Activated naive CD4-positive, alpha-beta T cell treated with anti-CD3 and anti-CD28 coated beads for 36 hours (primary cell): ENCODE measurements at regions not wholly inside any gene's neighbourhood (a gene's known extent, or its start where the extent isn't known, plus 50 kb on each side); places are given as distances from the start of the nearest gene placed in this dataset.

ENCODE experiments used
- CTCF ChIA-PET: fragments of 350-600 bp; sonication (Branson Sonifier 250); formaldehyde crosslinking; loops from one replicate; lab custom pipeline; 2021; ENCODE audit warnings: antibody characterized with exemption; lab: Charles Lee
- DNase-seq: peaks from one replicate; pipeline ENCODE4 v3.0.0-alpha.2; 2020
- H3K27ac Mint-ChIP-seq: one replicate; pipeline ENCODE4 v1.8.0; 2021; ENCODE audit warnings: mild to moderate bottlenecking, mixed read lengths
- H3K27me3 Mint-ChIP-seq: one replicate; pipeline ENCODE4 v1.8.0; 2021; ENCODE audit warnings: low read depth, mixed read lengths
- H3K36me3 Mint-ChIP-seq: one replicate; pipeline ENCODE4 v1.8.0; 2021; ENCODE audit warnings: low read depth, mixed read lengths
- H3K4me1 Mint-ChIP-seq: one replicate; pipeline ENCODE4 v1.8.0; 2021; ENCODE audit warnings: low read depth, mixed read lengths
- H3K4me3 Mint-ChIP-seq: one replicate; pipeline ENCODE4 v1.8.0; 2021; ENCODE audit warnings: mild to moderate bottlenecking, moderate library complexity, mixed read lengths
- H3K9me3 Mint-ChIP-seq: one replicate; pipeline ENCODE4 v1.8.0; 2021; ENCODE audit warnings: mixed read lengths
- intact Hi-C: fragments of 100-400 bp; cut with micrococcal nuclease; formaldehyde crosslinking; loops from one replicate; pipeline ENCODE4 v1.15.1; 2023

GRCh38 chr2:117737846-117738245 is 76.6 kb upstream of the DDX18 start:
- intact Hi-C loops: no loop called here
- Mint-ChIP-seq H3K27ac (no peak overlapping the region), H3K4me1 (no peaks in the 10 kb centered on the region), H3K36me3 (no peaks in the 10 kb centered on the region), H3K4me3 (no peak overlapping the region), H3K27me3 (peaks cover 3% of the 10 kb centered on the region), H3K9me3 (peaks cover 2% of the 10 kb centered on the region)
- DNase-seq: no peak
- CTCF ChIA-PET: no interaction called here

GRCh38 chr2:117738991-117739839 is 75.3 kb upstream of the DDX18 start:
- intact Hi-C loops: no loop called here

GRCh38 chr2:117745537-117745936 is 69.0 kb upstream of the DDX18 start:
- Mint-ChIP-seq H3K4me3 (no peak overlapping the region), H3K27me3 (peaks cover 24% of the 10 kb centered on the region), H3K4me1 (no peaks in the 10 kb centered on the region), H3K27ac (no peak overlapping the region), H3K9me3 (no peaks in the 10 kb centered on the region), H3K36me3 (no peaks in the 10 kb centered on the region)
- intact Hi-C loops: no loop called here
- DNase-seq: no peak
- CTCF ChIA-PET: no interaction called here

More at GRCh38 chr2:117738991-117739839, 75.3 kb upstream of the DDX18 start:
- H3K36me3 Mint-ChIP-seq: no peaks in the 10 kb centered on the region
- no peaks in the 10 kb centered on the region for H3K4me1 Mint-ChIP-seq
- H3K4me3 Mint-ChIP-seq: no peak overlapping the region
- no peak overlapping the region for H3K27ac Mint-ChIP-seq
- peaks cover 5% of the 10 kb centered on the region for H3K27me3 Mint-ChIP-seq
- no peak for DNase-seq
- H3K9me3 Mint-ChIP-seq: no peaks in the 10 kb centered on the region
- CTCF ChIA-PET: interaction anchor here (0.6 kb wide), 1 partner anchor 15 kb away, joined by 5 read pairs; no protein-coding TSS in a partner anchor

GRCh38 chr2:117755768-117756167 is 58.7 kb upstream of the DDX18 start:
- H3K36me3 Mint-ChIP-seq: no peaks in the 10 kb centered on the region
- no peak overlapping the region for H3K27ac Mint-ChIP-seq
- no peaks in the 10 kb centered on the region for H3K4me1 Mint-ChIP-seq
- H3K9me3 Mint-ChIP-seq: peaks cover 4% of the 10 kb centered on the region
- intact Hi-C loops: no loop called here
- no peak overlapping the region for H3K4me3 Mint-ChIP-seq
- CTCF ChIA-PET: no interaction called here
- H3K27me3 Mint-ChIP-seq: no peaks in the 10 kb centered on the region
- DNase-seq: no peak

- Mint-ChIP-seq H3K27me3 (no peaks in the 10 kb centered on the region), H3K4me3 (no peak overlapping the region), H3K27ac (no peak overlapping the region), H3K36me3 (no peaks in the 10 kb centered on the region), H3K4me1 (no peaks in the 10 kb centered on the region), H3K9me3 (no peaks in the 10 kb centered on the region)
- intact Hi-C loops: no loop called here
- CTCF ChIA-PET: interaction anchor here (0.7 kb wide), 1 partner anchor 220 kb away, joined by 3 read pairs; no protein-coding TSS in a partner anchor
- no peak for DNase-seq
Observed at GRCh38 chr2:117760916-117761315, 53.6 kb upstream of the DDX18 start.

- Mint-ChIP-seq H3K4me3 (no peak overlapping the region), H3K36me3 (no peaks in the 10 kb centered on the region), H3K27me3 (peaks cover 2% of the 10 kb centered on the region), H3K4me1 (no peaks in the 10 kb centered on the region), H3K9me3 (peaks cover 1% of the 10 kb centered on the region), H3K27ac (no peak overlapping the region)
- CTCF ChIA-PET: no interaction called here
- no peak for DNase-seq
- intact Hi-C loops: no loop called here
Observed at GRCh38 chr2:117762454-117762853, 52.0 kb upstream of the DDX18 start.

- Mint-ChIP-seq H3K4me3 (no peak overlapping the region), H3K27ac (no peak overlapping the region), H3K4me1 (no peaks in the 10 kb centered on the region), H3K36me3 (no peaks in the 10 kb centered on the region), H3K27me3 (peaks cover 2% of the 10 kb centered on the region), H3K9me3 (peaks cover 1% of the 10 kb centered on the region)
- CTCF ChIA-PET: no interaction called here
- no peak for DNase-seq
- intact Hi-C loops: no loop called here
Observed at GRCh38 chr2:117763804-117764203, 50.7 kb upstream of the DDX18 start.
